ENCODE measurements at regions not wholly inside any gene's neighbourhood (a gene's known extent, or its start where the extent isn't known, plus 50 kb on each side); places are given as distances from the start of the nearest gene placed in this dataset.
"Not testable (repeated sequence)": the region's sequence is repeated elsewhere in the genome, so short reads cannot be mapped to it uniquely, and the experiment has no call there.

DNA sequence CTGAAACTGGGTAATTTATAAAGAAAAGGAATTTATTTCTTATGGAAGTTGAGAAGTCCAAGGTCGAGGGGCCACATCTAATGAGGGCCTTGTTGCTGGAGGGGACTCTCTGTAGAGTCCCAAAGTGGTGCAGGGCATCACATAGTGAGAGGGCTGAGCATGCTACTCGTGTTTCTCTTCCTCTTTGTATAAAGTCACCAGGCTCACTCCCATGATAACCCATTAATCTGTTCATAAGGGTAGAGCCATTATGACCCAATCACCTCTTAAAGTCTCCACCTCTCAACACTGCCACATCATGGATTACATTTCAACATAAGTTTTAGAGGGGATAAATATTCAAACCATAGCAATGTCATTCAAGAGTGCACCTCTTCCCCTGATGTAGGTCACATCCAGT, 79.1 kb upstream of the ATP2B1 start:
- DNase-seq: no peak

DNA sequence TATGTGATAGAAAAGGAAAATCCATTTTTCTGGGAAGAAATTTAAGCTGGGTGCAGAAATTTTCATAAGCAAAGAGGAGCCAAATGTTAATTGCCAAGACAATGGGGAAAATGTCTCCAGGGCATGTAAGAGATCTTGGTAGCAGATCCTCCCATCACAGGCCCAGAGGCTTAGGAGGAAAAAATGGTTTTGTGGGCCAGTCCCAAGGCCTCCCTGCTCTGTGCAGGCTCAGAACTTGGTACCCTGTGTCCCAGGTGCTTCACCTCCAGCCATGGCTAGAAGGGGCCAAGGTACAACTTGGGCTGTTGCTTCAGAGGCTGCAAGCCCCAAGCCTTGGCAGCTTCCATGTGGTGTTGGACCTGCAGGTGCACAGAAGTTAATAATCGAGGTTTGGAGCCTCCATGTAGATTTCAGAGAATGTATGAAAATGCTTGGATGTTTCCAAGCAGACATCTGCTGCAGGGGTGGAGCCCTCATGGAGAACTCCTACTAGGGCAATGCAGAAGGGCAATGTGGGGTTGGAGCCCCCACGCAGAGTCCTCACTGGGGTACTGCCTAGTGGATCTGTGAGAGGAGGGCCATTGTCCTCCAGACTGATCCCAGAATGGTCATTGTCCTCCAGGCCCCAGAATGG, 77.7 kb upstream of the ATP2B1 start:
- no peak for DNase-seq

DNA sequence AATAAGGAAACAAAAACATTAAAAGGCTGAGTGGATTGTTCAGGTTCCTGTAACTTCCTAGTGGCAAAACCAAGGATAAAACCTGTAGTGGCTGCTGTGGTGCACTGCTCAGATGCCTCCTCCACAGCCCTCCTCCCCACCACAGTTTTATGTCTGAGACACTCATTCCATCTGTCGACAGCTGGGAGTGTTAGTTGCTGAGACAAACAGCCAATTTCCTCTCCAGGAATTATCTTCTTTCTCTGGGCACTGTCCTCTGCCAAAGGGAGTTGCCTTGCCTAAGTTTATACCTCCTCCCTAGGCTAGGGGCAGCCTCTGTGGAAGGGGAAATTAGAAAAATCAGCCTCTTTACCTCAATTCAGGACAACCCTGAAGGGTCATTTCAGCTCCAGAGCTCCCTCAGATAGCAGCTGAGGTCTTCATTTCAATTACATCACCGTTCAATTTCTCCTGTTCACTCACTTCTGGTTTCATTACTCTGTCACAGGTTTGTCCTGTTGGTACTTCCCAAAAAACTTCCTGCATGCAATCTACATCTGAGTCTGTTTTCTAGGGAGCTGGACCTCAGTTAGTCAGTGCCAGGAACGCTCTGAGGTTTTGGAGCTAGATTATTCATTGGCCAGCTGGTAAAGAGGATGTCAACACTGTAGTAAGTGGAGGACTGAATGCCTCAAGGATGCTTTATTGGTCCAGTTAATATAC, 74.9 kb upstream of the ATP2B1 start:
- no peak for DNase-seq

DNA sequence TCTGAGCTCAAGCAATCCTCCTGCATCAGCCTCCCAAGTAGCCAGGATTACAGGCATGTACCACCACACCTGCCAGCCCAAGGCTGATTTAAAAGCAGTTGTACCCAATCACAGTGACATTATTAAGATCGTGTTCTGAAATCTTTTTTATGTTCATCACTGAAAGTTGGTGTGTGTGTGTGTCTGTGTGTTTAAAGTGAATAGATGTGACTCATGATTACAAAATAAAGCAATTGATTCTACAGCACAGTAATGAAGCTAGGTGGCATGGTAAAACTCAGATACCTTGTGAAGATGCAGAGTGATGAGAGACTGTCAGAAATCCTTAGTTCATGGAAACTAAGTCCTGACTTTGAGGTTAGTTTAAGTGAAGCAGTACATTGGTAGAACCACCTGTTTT, 74.2 kb upstream of the ATP2B1 start:
- no peak for DNase-seq

DNA sequence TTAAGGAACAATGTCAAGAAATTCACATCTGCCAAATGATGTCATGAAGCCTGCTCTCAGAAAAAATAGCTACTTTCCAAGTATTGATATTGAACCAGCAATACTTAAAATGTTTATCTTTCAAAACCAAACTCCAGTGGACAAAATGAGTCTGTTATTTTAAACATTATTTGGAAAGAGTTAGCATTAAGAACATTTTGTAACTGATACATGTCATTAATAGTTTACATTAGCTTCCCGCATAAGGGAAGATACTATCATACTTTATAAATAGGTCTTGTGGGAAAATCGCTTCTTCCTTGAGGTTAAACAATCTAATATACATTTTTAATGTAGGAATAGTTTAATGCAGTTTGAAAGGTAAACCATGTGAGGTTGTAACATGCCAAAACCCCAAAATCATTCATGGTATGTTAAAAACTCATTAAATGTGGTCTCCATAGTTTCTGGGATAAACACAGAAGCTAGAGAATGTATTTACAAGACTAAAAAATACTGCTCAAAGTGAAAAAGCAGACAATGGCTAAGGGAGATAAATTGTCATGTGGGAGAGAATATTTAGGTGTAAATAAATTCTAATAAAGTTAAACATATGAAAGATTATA, 73.4 kb upstream of the ATP2B1 start:
- no peak for DNase-seq

DNA sequence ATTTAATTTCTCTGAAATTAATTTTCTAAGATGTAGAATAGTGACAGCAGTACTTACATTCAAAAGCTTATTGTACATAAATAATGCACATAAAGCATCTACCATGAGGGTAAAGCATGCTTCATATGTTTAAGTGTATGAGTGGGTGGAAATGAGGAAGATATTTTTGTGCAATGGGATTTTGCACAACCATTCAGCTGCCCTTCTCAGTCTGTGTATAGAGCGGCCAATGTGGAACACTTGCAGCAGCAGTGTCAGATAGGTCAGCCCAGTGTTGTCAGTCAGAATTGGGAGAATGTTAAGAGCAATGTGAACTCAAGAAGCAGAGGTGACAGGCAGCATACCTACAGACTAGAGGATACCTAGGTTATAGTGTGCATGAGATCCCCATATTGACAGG, 72.5 kb upstream of the ATP2B1 start:
- DNase-seq: no peak

DNA sequence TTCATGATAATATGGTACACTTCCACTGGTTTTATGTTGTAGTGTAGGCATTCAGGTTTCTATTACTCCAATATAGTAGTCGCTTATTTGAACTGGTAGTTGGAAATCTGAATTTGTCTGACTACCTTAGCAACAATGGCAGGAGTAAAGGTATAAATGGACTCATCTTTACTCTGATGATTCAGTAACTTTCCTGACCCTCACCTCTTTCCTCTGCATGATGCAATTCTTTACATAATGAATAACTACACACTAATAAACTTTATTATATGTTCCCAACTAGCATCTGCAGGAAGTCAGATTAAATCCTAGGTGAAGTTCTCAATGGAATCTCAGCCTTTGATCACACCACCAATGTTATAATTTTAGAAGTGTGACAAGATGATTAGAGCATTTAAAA, 70.5 kb upstream of the ATP2B1 start:
- DNase-seq: no peak

DNA sequence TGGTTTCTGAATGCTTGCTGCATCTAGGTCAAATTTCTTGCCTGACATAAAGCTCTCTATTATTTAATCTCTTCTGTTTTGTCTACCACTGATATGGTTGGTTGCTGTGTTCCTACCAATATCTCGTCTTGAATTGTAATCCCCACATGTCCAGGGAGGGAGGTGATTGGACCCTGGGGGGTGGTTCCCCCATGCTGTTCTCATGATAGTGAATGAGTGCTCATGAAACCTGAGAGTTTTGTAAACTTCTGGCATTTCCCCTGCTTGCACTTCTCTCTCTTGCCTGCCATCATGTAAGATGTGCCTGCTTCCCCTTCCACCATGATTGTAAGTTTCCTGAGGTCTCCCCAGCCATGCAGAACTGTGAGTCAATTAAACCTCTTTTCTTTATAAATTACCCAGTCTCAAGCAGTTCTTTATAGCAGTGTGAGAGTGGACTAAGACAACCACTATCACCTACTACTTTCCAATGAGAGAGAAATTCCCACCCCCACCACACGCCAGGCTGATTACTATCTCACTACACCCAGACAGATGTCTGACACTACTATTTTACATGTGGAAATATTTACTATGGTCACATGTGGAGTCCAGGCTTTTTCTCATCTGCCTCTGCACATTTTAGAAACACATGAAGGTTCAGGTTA, 69.2 kb upstream of the ATP2B1 start:
- no peak for DNase-seq

DNA sequence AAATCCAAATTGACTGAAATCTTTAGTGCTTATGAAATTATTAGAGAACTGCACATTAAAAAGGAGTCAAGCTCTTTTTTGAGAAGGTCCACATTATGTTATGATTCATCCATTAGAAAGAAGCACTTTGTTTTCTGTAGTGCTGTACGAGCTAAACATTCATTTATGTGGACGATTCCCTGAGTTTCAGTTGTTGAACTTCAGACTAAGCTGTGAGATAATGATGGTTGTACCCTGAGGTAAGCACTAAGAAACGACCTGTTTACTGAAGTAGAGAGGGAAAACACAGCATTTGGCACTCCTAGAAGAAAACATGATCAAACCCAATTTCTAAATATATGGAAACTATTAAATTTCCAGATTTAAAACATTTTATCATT, 67.3 kb upstream of the ATP2B1 start:
- no peak for DNase-seq

DNA sequence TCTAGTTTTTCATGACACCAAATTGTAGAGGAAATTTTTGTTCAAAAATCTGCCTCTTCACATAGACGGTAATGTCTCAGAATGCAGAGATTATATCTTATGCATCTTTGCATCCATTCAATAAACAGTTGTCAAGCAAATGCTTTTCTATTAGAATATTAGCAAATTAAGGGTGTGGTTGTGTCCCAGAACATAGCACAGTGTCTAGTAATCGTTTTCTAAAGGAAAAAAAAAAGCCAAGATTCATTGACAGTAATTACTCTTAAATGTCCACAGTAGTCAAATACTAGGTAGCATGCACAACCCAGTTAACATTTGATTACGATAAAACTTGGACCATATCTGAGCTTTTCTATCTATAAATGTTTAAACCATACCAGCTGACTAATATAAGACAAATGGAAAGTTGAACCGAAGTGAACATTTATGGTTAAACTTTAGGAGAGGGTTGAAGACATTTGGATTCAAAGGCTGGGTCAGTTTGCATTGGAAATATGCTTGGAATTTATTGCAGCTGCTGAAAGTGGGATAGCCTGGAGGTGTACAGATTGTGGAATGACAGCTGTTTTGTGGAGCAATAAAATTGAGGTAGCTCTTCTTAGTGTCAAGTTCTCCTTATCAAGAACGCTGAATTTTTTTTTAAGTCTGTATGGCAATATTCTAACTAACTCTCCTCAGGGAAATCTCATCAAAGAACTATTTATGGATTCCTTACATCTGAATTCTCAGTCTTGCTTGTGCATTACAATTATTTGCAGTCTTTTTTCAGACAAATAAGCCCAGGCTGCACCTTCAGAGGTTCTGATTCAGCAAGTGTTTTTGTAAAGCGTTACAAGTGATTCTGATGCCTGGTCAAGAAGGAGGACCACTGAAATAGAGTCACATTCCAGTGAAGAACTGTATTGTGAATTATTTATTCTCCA, 66.7 kb upstream of the ATP2B1 start:
- no peak for DNase-seq

DNA sequence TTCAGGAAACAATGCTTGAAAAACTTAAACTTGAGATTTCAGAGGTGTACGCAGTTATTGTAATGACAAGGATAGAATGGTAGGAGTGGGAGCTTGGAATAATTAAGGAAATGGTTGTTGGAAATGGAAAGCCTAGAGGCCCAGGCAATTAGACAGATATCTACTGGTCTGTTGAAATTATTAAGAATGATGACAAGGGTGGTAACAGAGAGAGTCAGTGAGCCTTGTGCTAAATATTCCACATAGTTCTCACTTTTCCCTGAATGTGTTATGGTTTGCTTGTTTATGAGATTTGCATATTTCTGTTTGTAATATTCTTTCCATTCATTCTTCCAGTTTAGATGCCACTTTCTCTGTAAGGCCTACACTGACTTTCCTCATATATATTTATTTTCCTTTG, 66.0 kb upstream of the ATP2B1 start:
- no peak for DNase-seq

DNA sequence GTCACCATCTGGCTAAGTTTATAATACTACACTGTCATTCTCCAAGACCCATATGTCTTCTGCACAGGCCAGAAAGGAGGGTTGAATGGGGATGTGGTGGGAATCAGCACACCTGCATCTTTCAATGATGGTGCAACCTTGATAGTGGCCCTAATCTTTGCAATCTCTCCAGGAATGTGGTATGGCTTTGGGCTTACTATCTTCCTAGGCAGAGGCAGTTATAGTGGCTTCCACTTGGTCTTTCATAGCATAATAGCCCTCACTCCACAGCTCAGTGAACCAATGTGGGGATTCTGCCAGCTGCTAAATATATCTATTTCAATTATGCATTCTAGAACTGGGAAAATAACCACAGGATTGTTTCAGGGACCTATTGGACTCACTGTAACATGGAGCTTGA, 61.8 kb upstream of the ATP2B1 start:
- no peak for DNase-seq

DNA sequence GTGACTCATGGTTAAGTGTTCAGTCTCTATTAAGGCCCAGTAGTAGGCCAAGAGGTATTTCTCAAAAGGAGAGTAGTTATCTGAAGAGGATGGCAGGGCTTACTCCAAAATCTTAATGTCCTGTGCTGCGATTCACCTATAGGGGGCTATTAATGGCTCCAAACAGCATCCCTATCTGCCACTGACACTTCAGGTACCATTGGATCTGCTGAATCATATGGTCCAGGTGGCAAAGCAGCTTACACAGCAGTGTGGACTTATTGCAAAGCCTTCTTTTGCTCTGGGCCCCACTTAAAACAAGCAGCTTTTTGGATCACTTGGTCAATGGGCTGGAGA, 60.8 kb upstream of the ATP2B1 start:
- DNase-seq: no peak

DNA sequence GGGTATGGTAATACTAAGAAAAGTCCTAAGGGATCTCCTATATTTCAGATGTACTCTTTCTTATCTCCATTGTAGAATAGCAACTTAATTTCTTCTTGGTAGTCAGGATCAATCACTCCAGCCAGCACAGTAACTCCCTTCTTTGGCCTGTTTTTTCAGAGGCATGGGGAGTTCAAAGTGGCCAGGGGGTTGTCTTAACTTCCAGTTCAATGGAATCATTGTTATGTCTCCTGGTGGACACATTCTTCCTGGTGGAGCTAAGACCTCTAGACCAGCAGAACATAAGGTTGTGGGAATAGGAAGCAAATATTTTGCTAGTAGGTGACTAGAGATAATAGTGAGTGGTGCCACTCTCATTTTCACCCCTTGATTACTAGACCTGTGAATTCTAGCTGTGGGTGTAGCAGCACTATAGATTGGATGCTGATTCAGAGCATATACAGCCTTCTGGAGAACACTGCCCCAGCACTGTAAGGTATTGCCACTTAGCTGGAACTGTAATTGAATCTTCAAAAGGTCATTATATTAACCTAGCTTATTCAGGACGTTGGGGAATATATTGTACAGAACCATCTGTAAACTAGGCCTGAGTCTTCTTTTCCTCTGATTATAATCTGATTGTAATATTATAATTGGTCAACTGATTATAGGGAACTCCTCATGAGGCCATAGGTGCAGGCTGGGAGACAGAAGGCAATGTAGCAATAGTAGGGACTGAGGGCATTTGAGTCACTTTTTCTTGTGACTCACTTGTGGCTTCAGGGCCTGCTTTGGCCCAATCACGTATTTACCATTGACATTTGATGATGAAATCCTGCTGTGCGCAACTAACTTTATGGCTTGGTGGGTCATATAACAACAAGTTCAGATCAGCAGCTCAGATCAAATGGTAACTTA, 60.2 kb upstream of the ATP2B1 start:
- DNase-seq: no peak

DNA sequence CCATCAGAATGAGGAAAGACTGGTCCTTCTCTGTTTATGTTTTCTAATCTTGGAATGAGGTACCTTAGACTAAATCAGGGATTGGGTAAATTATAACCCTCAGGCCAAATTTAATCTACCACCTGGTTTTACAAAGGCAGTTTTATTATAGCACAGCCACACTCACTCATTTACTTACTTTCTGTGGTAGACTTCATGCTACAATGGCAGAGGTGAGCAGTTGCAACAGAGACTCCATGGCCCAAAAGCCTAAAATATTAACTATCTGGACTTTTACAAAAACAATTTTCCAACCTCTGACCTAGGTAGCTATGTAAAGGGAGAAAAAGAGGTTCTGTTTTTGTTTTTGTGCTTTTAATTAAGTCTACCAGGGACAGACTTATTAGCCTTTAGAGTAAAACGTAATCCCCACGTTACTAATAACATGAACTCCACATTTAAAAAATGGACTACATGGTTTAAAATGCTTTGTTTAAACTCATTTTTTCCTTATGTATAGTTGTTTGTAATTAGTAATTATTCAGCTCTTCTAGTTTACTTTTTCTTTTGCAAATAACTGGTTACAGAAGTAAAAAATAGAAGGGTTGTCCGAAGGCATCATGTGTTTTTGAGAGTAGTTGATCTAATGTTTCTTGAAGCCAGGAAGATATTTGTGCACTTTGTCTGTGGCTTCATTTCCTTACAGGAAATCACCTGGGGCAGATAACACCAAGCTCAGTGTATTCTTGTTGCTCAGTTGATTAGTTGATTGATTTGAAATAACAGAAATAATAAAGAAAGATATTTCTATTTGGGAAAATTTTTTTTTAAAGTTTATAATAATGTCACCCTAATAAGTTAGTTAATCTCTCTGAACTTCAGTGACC, 57.6 kb upstream of the ATP2B1 start:
- DNase-seq: no peak

DNA sequence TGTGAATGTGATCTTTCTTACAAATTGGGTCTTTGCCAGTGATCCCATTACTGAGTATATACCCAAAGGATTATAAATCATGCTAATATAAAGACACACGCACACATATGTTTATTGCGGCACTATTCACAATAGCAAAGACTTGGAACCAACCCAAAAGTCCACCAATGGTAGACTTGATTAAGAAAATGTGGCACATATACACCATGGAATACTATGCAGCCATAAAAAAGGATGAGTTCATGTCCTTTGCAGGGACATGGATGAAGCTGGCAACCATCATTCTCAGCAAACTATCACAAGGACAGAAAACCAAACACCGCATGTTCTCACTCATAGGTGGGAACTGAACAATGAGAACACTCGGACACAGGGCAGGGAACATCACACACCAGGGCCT, 55.5 kb upstream of the ATP2B1 start:
- DNase-seq: not testable (repeated sequence)

DNA sequence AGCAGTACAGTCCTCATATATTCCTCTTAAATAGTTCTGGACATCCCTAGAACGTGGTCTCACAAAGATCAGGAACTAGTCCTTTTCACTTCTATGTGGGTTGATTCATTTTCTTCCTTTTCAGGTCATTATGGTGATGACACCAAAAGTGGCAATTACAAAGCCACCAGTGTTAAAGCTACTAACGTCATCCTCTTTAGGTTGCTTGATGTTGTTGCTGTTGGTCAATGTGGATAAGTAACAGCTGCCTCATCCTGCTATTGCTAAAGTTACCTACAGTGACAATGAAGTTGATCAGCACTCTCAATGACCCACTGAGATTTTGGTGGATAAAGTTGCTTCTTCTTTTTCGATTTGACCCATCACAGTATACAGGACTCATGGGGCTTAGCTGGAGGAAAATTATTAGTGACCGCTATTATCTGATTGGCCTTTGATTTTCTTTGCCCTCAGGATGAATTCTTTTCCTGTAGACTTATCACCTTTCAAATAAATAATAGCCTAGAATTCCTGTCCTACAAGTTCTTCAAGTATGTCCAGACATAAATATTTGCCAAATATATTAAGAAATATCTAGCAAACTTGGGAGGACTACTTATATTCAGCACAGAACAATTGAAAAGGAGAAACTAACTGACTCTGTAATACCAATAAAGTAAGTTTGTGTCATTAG, 54.0 kb upstream of the ATP2B1 start:
- DNase-seq: no peak

DNA sequence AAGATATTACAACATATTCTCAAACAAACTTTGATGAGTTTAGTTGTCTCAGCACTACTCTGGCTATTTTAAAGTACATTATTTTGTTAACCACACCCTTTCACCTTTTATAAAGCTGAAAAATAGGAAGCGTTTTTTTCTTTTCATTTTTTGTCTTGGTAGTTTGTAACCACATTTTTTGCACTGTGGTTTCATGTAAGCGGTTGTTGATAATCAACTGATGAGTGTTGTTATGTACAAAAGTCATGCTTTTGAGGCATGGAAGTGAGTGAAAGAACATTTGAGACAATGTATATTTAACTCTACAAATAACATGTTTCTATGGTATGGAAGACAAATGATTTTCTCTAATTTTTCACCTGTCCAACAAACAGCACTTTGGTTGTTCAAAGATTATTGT, 52.1 kb upstream of the ATP2B1 start:
- DNase-seq: no peak
